ENCODE measurements at regions not wholly inside any gene's neighbourhood (a gene's known extent, or its start where the extent isn't known, plus 50 kb on each side); places are given as distances from the start of the nearest gene placed in this dataset.

DNA sequence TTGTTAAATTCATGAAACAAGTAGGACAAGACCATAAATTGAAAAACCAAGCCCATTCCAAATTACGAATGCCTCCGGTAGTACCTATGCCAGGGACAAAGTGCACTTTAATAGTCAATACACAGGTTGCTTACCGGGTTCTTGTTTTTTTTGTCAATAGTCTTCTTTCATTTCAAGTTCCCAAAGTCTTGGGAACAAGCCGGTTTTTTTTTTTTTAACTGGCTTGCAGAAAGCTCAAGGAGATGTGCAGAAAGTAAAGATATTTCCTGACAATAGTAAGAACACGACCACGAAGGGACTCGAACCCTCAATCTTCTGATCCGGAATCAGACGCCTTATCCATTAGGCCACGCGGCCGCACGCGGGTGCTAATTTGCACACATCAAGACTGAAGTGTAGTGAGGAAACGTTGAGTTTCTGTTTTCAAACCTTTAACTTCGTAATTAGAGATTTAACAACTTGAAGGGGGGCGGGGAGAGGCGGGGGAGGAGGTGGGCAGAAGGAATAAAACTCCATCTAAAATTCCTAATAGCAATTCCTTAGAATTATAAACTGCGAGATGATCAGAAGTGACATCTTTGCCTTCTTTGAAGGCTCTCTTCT lies 181.0 kb downstream of the TRIM27 start:
- H3K27me3 Mint-ChIP-seq (ENCODE audit: unreplicated experiment), result peaks cover 27% of the 10 kb centered on the region
- no peak overlapping the region for H3K27ac Mint-ChIP-seq (ENCODE audit: unreplicated experiment)
- peaks cover 5% of the 10 kb centered on the region for H3K9me3 Mint-ChIP-seq (ENCODE audit: unreplicated experiment)
- H3K4me3 Mint-ChIP-seq (ENCODE audit: unreplicated experiment), result peak overlapping the region; percentile 50
- peak; percentile 24 for DNase-seq
- H3K4me1 Mint-ChIP-seq (ENCODE audit: low read depth, unreplicated experiment), result peaks cover 4% of the 10 kb centered on the region
- TF ChIP-seq, protein P1, sequence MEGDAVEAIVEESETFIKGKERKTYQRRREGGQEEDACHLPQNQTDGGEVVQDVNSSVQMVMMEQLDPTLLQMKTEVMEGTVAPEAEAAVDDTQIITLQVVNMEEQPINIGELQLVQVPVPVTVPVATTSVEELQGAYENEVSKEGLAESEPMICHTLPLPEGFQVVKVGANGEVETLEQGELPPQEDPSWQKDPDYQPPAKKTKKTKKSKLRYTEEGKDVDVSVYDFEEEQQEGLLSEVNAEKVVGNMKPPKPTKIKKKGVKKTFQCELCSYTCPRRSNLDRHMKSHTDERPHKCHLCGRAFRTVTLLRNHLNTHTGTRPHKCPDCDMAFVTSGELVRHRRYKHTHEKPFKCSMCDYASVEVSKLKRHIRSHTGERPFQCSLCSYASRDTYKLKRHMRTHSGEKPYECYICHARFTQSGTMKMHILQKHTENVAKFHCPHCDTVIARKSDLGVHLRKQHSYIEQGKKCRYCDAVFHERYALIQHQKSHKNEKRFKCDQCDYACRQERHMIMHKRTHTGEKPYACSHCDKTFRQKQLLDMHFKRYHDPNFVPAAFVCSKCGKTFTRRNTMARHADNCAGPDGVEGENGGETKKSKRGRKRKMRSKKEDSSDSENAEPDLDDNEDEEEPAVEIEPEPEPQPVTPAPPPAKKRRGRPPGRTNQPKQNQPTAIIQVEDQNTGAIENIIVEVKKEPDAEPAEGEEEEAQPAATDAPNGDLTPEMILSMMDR (IDR thresholded peaks at IDR 0.05; ENCODE audit: partially characterized antibody, unreplicated experiment), result no peak
- H3K36me3 Mint-ChIP-seq (ENCODE audit: unreplicated experiment), result no peaks in the 10 kb centered on the region

DNA sequence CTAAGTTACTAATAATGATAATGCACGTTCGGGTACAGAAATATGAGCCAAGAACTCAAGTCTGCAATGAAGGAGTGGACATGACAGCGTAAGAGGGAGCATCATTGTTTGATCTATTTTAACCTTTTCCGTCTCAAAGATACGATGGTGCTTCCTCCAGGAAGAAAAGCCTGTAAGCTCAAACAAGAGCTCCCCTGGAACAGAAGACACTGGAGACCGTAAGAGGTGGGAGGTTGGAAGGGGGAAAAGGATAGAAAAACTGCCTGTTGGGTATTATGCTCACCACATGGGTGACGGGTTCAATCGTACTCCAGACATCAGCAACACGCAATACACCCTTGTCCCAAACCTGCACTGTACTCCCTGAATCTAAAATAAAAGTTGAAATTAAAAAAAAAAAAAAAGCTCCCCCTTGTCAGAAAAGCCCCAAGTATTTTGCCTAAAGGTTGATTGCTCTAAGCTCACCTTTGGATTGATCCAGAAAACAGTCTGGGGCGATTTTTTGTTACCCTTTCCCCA lies 180.5 kb downstream of the TRIM27 start:
- Mint-ChIP-seq H3K27ac (ENCODE audit: unreplicated experiment) (no peak overlapping the region), H3K9me3 (ENCODE audit: unreplicated experiment) (peaks cover 5% of the 10 kb centered on the region), H3K4me1 (ENCODE audit: low read depth, unreplicated experiment) (peaks cover under 1% of the 10 kb centered on the region), H3K36me3 (ENCODE audit: unreplicated experiment) (no peaks in the 10 kb centered on the region), H3K27me3 (ENCODE audit: unreplicated experiment) (peaks cover 24% of the 10 kb centered on the region), H3K4me3 (ENCODE audit: unreplicated experiment) (peak overlapping the region; percentile 50)
- TF ChIP-seq, protein P1 (IDR thresholded peaks at IDR 0.05; ENCODE audit: partially characterized antibody, unreplicated experiment), result no peak
- no peak for DNase-seq

DNA sequence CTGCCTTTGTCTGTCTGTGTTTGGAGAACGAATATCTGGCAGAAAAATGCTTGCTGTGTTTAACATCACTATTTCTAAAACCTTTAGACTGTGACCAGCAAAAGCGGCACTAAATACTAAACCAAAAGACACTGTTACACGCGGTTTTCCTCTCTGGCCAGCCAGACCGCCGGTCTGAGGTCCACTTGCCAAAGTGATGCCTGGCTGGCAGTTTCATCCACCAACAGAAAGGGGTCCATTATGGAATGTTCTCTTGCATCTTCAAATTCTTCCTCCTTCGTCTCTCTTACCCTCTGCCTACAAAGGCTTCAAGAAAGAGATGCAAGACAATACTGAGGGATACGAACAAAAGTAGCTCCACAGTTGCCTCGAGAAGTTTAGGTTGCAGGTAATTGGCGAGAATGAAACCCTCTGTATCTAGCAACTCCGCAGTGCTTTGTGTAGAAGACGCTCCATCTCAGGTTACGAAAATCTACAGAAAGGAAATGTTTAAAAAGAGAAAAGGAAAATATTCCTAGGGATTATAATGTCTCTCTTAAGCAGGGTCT lies 176.6 kb downstream of the TRIM27 start:
- H3K4me1 Mint-ChIP-seq (ENCODE audit: low read depth, unreplicated experiment), result no peaks in the 10 kb centered on the region
- H3K27me3 Mint-ChIP-seq (ENCODE audit: unreplicated experiment), result peaks cover 17% of the 10 kb centered on the region
- H3K9me3 Mint-ChIP-seq (ENCODE audit: unreplicated experiment), result peaks cover 8% of the 10 kb centered on the region
- no peaks in the 10 kb centered on the region for H3K36me3 Mint-ChIP-seq (ENCODE audit: unreplicated experiment)
- peak overlapping the region; percentile 61 for H3K4me3 Mint-ChIP-seq (ENCODE audit: unreplicated experiment)
- no peak for DNase-seq
- TF ChIP-seq, protein P1 (IDR thresholded peaks at IDR 0.05; ENCODE audit: partially characterized antibody, unreplicated experiment), result no peak
- H3K27ac Mint-ChIP-seq (ENCODE audit: unreplicated experiment), result no peak overlapping the region

DNA sequence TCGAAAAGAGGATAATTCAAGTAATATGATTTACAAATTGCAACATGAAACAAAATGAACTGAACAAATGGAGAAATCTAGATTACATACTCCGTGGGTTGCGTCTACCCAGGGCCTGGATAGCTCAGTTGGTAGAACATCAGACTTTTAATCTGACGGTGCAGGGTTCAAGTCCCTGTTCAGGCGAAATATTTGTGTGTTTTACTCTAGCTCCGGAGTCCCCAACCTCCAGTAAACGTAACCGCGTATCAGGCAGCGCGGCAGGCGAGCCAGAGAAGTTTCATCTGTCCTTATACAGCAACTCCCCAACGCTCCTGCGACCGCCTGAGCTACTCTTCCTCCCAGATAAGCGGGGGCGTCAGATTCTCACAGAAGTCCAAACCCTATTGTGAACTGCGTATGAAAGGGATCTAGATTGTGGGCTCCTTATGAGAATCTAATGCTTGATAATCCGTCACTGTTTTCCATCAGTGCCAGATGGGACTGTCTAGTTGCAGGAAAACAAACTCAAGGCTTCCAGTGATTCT lies 176.1 kb downstream of the TRIM27 start:
- TF ChIP-seq, protein P1 (IDR thresholded peaks at IDR 0.05; ENCODE audit: partially characterized antibody, unreplicated experiment), result no peak
- Mint-ChIP-seq H3K4me3 (ENCODE audit: unreplicated experiment) (peak overlapping the region; percentile 61), H3K27me3 (ENCODE audit: unreplicated experiment) (peaks cover 16% of the 10 kb centered on the region), H3K4me1 (ENCODE audit: low read depth, unreplicated experiment) (no peaks in the 10 kb centered on the region), H3K9me3 (ENCODE audit: unreplicated experiment) (peaks cover 10% of the 10 kb centered on the region), H3K36me3 (ENCODE audit: unreplicated experiment) (no peaks in the 10 kb centered on the region), H3K27ac (ENCODE audit: unreplicated experiment) (no peak overlapping the region)
- DNase-seq, result peak; percentile 39

DNA sequence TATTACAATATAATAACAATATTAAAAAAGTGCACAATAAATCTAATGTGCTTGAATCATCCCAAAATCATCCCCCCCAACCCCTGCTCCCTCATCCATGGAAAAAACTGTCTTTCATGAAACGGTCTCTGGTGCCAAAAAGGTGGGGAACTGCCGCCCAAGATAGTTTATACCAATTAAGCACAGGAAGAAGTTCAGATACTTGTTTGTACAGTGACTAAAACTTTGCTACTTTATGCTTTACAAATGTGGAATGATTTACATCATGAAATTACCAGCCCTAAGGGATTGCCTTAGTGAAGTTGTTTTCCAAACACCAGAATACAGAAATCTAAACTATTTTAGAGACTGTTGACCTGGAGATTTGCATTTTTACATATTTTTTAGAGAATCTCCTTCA lies 175.6 kb downstream of the TRIM27 start:
- no peak overlapping the region for H3K4me3 Mint-ChIP-seq (ENCODE audit: unreplicated experiment)
- no peak for DNase-seq
- peaks cover 8% of the 10 kb centered on the region for H3K9me3 Mint-ChIP-seq (ENCODE audit: unreplicated experiment)
- H3K4me1 Mint-ChIP-seq (ENCODE audit: low read depth, unreplicated experiment), result no peaks in the 10 kb centered on the region
- no peaks in the 10 kb centered on the region for H3K36me3 Mint-ChIP-seq (ENCODE audit: unreplicated experiment)
- TF ChIP-seq, protein P1 (IDR thresholded peaks at IDR 0.05; ENCODE audit: partially characterized antibody, unreplicated experiment), result no peak
- H3K27ac Mint-ChIP-seq (ENCODE audit: unreplicated experiment), result no peak overlapping the region
- H3K27me3 Mint-ChIP-seq (ENCODE audit: unreplicated experiment), result peaks cover 14% of the 10 kb centered on the region

Measured in glutamatergic neuron (in vitro differentiated cells).